Posterior cingulate gyrus (tissue), 11 donors: ENCODE measurements at regions not wholly inside any gene's neighbourhood (a gene's known extent, or its start where the extent isn't known, plus 50 kb on each side); places are given as distances from the start of the nearest gene placed in this dataset.
A peak's percentile ranks its signal among the peaks of the same experiment; 100 is the strongest.
"Not testable (repeated sequence)": the region's sequence is repeated elsewhere in the genome, so short reads cannot be mapped to it uniquely, and the experiment has no call there.

Experiments
- DNase-seq, 10 donors: peaks; one replicate each; pipeline versions ENCODE4 v3.0.0 to v3.0.0-alpha.2; 2020 to 2021; ENCODE audit warnings: mixed read lengths in 3 of 10
- intact Hi-C: fragments of 100-400 bp; cut with DNase I; formaldehyde crosslinking; loops from one replicate; pipeline ENCODE4 v1.15.1; 2023

- intact Hi-C loops = no loop called here
- DNase-seq = no peak
Observed at GRCh38 chr2:8602809-8603208, 79.0 kb upstream of the ID2 start.

GRCh38 chr2:8603356-8603755 is 78.5 kb upstream of the ID2 start:
- intact Hi-C loops = not testable (repeated sequence)

GRCh38 chr2:8604262-8604661 is 77.6 kb upstream of the ID2 start:
- intact Hi-C loops = no loop called here
- DNase-seq = no peak

More at GRCh38 chr2:8603356-8603755, 78.5 kb upstream of the ID2 start:
- DNase-seq = not testable (repeated sequence)

GRCh38 chr2:8605351-8606065 is 76.3 kb upstream of the ID2 start:
- intact Hi-C loops = no loop called here
- DNase-seq = no peak

- no peak for DNase-seq
- intact Hi-C loops = no loop called here
Observed at GRCh38 chr2:8606226-8606625, 75.6 kb upstream of the ID2 start.

- intact Hi-C loops = no loop called here
- no peak for DNase-seq
Observed at GRCh38 chr2:8606649-8607550, 75.0 kb upstream of the ID2 start.

GRCh38 chr2:8607606-8608005 is 74.2 kb upstream of the ID2 start:
- intact Hi-C loops = no loop called here
- DNase-seq = no peak

- no peak for DNase-seq
- intact Hi-C loops = no loop called here
Observed at GRCh38 chr2:8608411-8608954, 73.4 kb upstream of the ID2 start.

GRCh38 chr2:8609357-8609811 is 72.5 kb upstream of the ID2 start:
- DNase-seq = no peak
- intact Hi-C loops = no loop called here

- DNase-seq, intact Hi-C loops: not testable (repeated sequence)
Observed at GRCh38 chr2:8610775-8611174, 71.1 kb upstream of the ID2 start.

GRCh38 chr2:8611246-8611645 is 70.6 kb upstream of the ID2 start:
- DNase-seq = no peak
- intact Hi-C loops = no loop called here

GRCh38 chr2:8611700-8612099 is 70.2 kb upstream of the ID2 start:
- intact Hi-C loops = no loop called here

GRCh38 chr2:8612734-8613179 is 69.1 kb upstream of the ID2 start:
- DNase-seq = no peak

More at GRCh38 chr2:8611700-8612099, 70.2 kb upstream of the ID2 start:
- no peak for DNase-seq

GRCh38 chr2:8613207-8613999 is 68.5 kb upstream of the ID2 start:
- DNase-seq, intact Hi-C loops: not testable (repeated sequence)

More at GRCh38 chr2:8612734-8613179, 69.1 kb upstream of the ID2 start:
- intact Hi-C loops = no loop called here

GRCh38 chr2:8614646-8615045 is 67.2 kb upstream of the ID2 start:
- peak in 1 of 10 donors; percentile 1 for DNase-seq
- intact Hi-C loops = no loop called here

- intact Hi-C loops = no loop called here
- DNase-seq = no peak
Observed at GRCh38 chr2:8615252-8615575, 66.6 kb upstream of the ID2 start.

- intact Hi-C loops = no loop called here
- DNase-seq = no peak
Observed at GRCh38 chr2:8615576-8616281, 66.1 kb upstream of the ID2 start.

- no peak for DNase-seq
- intact Hi-C loops = no loop called here
Observed at GRCh38 chr2:8617048-8617447, 64.8 kb upstream of the ID2 start.

GRCh38 chr2:8617590-8617989 is 64.3 kb upstream of the ID2 start:
- DNase-seq = no peak
- intact Hi-C loops = no loop called here

GRCh38 chr2:8619071-8619470 is 62.8 kb upstream of the ID2 start:
- DNase-seq = no peak
- intact Hi-C loops = no loop called here
